Natural killer cell treated with Interleukin-12 subunit alpha and Interleukin-12 subunit beta and Interleukin-15 and Interleukin-18, amount 100 ng/mL, for 72 hours (primary cell): ENCODE measurements at regions not wholly inside any gene's neighbourhood (a gene's known extent, or its start where the extent isn't known, plus 50 kb on each side); places are given as distances from the start of the nearest gene placed in this dataset.
"Not testable (repeated sequence)": the region's sequence is repeated elsewhere in the genome, so short reads cannot be mapped to it uniquely, and the experiment has no call there.

ENCODE experiments used
- ATAC-seq, 2 donors: fragments of 150-1000 bp; cut with Tn5 transposase in 1 of 2; sonication (Bioruptor Pico), chemical (Tn5 transposase) in 1 of 2; 2 replicates each; pipeline ENCODE4 v1.10.0; 2021
- DNase-seq: peaks from one replicate; pipeline ENCODE4 v3.0.0; 2022; ENCODE audit warnings: low spot score
- H3K27ac Mint-ChIP-seq, 2 donors: 1 replicate in 1 of 2; 2 replicates in 1 of 2; pipeline ENCODE4 v1.8.0; 2022; ENCODE audit warnings: mixed read lengths in 2 of 2, mild to moderate bottlenecking in 1 of 2, moderate library complexity in 1 of 2
- H3K27me3 Mint-ChIP-seq, 2 donors: 1 replicate in 1 of 2; 2 replicates in 1 of 2; pipeline ENCODE4 v1.8.0; 2022; ENCODE audit warnings: mixed read lengths in 2 of 2
- H3K36me3 Mint-ChIP-seq: one replicate; pipeline ENCODE4 v1.8.0; 2022; ENCODE audit warnings: mixed read lengths
- H3K4me1 Mint-ChIP-seq, 2 donors: 1 replicate in 1 of 2; 2 replicates in 1 of 2; pipeline ENCODE4 v1.8.0; 2022; ENCODE audit warnings: low read depth in 2 of 2, mixed read lengths in 2 of 2, mild to moderate bottlenecking in 1 of 2
- H3K4me3 Mint-ChIP-seq: one replicate; pipeline ENCODE4 v1.8.0; 2022; ENCODE audit warnings: mixed read lengths
- H3K9me3 Mint-ChIP-seq: 2 replicates; pipeline ENCODE4 v1.8.0; 2022; ENCODE audit warnings: mixed read lengths

- DNase-seq = no peak
- peaks cover 0 to 20% of the 10 kb centered on the region in 2 donors for H3K27me3 Mint-ChIP-seq
- ATAC-seq = peak in 1 of 2 donors; percentile 58
Observed at GRCh38 chrX:111041018-111041462, 55.0 kb upstream of the PAK3 start.

GRCh38 chrX:111040377-111041017 lies 55.5 kb upstream of the PAK3 start:
- no peaks in the 10 kb centered on the region for H3K9me3 Mint-ChIP-seq
- peaks cover 0 to 9% of the 10 kb centered on the region in 2 donors for H3K4me1 Mint-ChIP-seq
- H3K27ac Mint-ChIP-seq = no peak overlapping the region
- DNase-seq (no peak), ATAC-seq (peak in 1 of 2 donors; percentile 18)
- no peak overlapping the region for H3K4me3 Mint-ChIP-seq
- peaks cover 0 to 18% of the 10 kb centered on the region in 2 donors for H3K27me3 Mint-ChIP-seq
- H3K36me3 Mint-ChIP-seq = no peaks in the 10 kb centered on the region

More at GRCh38 chrX:111041018-111041462, 55.0 kb upstream of the PAK3 start:
- H3K4me1 Mint-ChIP-seq = peaks cover 0 to 9% of the 10 kb centered on the region in 2 donors
- no peaks in the 10 kb centered on the region for H3K9me3 Mint-ChIP-seq
- no peak overlapping the region for H3K4me3 Mint-ChIP-seq
- H3K36me3 Mint-ChIP-seq = no peaks in the 10 kb centered on the region
- no peak overlapping the region for H3K27ac Mint-ChIP-seq

- Mint-ChIP-seq H3K36me3 (no peaks in the 10 kb centered on the region), H3K27me3 (peaks cover 0 to 20% of the 10 kb centered on the region in 2 donors), H3K4me3 (no peak overlapping the region), H3K9me3 (no peaks in the 10 kb centered on the region), H3K4me1 (peaks cover 0 to 9% of the 10 kb centered on the region in 2 donors), H3K27ac (no peak overlapping the region)
- ATAC-seq (no peak), DNase-seq (no peak)
Observed at GRCh38 chrX:111039606-111040005, 56.4 kb upstream of the PAK3 start.

GRCh38 chrX:111035991-111036390 lies 60.0 kb upstream of the PAK3 start:
- Mint-ChIP-seq H3K36me3 (no peaks in the 10 kb centered on the region), H3K4me1 (peaks cover 0 to 4% of the 10 kb centered on the region in 2 donors), H3K9me3 (no peaks in the 10 kb centered on the region), H3K4me3 (no peak overlapping the region), H3K27ac (no peak overlapping the region), H3K27me3 (peaks cover 0 to 19% of the 10 kb centered on the region in 2 donors)
- ATAC-seq (no peak), DNase-seq (no peak)

GRCh38 chrX:111035256-111035655 lies 60.7 kb upstream of the PAK3 start:
- no peaks in the 10 kb centered on the region for H3K9me3 Mint-ChIP-seq
- no peak overlapping the region for H3K4me3 Mint-ChIP-seq
- no peaks in the 10 kb centered on the region for H3K4me1 Mint-ChIP-seq
- DNase-seq (no peak), ATAC-seq (no peak)
- no peaks in the 10 kb centered on the region for H3K36me3 Mint-ChIP-seq
- H3K27ac Mint-ChIP-seq = no peak overlapping the region
- H3K27me3 Mint-ChIP-seq = peaks cover 0 to 17% of the 10 kb centered on the region in 2 donors

GRCh38 chrX:111022998-111023397 lies 73.0 kb upstream of the PAK3 start:
- H3K36me3 Mint-ChIP-seq, H3K9me3 Mint-ChIP-seq, H3K4me3 Mint-ChIP-seq, H3K4me1 Mint-ChIP-seq, DNase-seq, H3K27ac Mint-ChIP-seq, ATAC-seq: not testable (repeated sequence)
- peaks cover 10 to 19% of the 10 kb centered on the region in 2 donors for H3K27me3 Mint-ChIP-seq

GRCh38 chrX:111020283-111020682 lies 75.7 kb upstream of the PAK3 start:
- Mint-ChIP-seq H3K27ac (no peak overlapping the region), H3K4me1 (no peaks in the 10 kb centered on the region), H3K4me3 (no peak overlapping the region), H3K9me3 (peaks cover 6% of the 10 kb centered on the region), H3K36me3 (no peaks in the 10 kb centered on the region), H3K27me3 (peaks cover 15 to 29% of the 10 kb centered on the region in 2 donors)
- ATAC-seq = no peak
- DNase-seq = no peak

GRCh38 chrX:111013778-111014455 lies 82.1 kb upstream of the PAK3 start:
- H3K36me3 Mint-ChIP-seq = no peaks in the 10 kb centered on the region
- no peak overlapping the region for H3K4me3 Mint-ChIP-seq
- no peak overlapping the region for H3K27ac Mint-ChIP-seq
- no peak for ATAC-seq
- peaks cover 3% of the 10 kb centered on the region for H3K9me3 Mint-ChIP-seq
- H3K27me3 Mint-ChIP-seq = peaks cover 9 to 31% of the 10 kb centered on the region in 2 donors
- DNase-seq = no peak
- no peaks in the 10 kb centered on the region for H3K4me1 Mint-ChIP-seq

GRCh38 chrX:111010111-111010510 lies 85.9 kb upstream of the PAK3 start:
- H3K9me3 Mint-ChIP-seq = no peaks in the 10 kb centered on the region
- no peak for DNase-seq
- no peaks in the 10 kb centered on the region for H3K36me3 Mint-ChIP-seq
- H3K4me3 Mint-ChIP-seq = no peak overlapping the region
- peaks cover 0 to 21% of the 10 kb centered on the region in 2 donors for H3K27me3 Mint-ChIP-seq
- no peaks in the 10 kb centered on the region for H3K4me1 Mint-ChIP-seq
- H3K27ac Mint-ChIP-seq = no peak overlapping the region
- no peak for ATAC-seq

GRCh38 chrX:111009256-111009655 lies 86.7 kb upstream of the PAK3 start:
- Mint-ChIP-seq H3K9me3 (no peaks in the 10 kb centered on the region), H3K36me3 (no peaks in the 10 kb centered on the region), H3K4me3 (no peak overlapping the region), H3K27ac (no peak overlapping the region), H3K27me3 (peaks cover 0 to 21% of the 10 kb centered on the region in 2 donors), H3K4me1 (no peaks in the 10 kb centered on the region)
- no peak for ATAC-seq
- no peak for DNase-seq

GRCh38 chrX:111008126-111008525 lies 87.9 kb upstream of the PAK3 start:
- Mint-ChIP-seq H3K4me1 (no peaks in the 10 kb centered on the region), H3K27ac (no peak overlapping the region), H3K4me3 (no peak overlapping the region), H3K36me3 (no peaks in the 10 kb centered on the region), H3K27me3 (peaks cover 0 to 20% of the 10 kb centered on the region in 2 donors), H3K9me3 (no peaks in the 10 kb centered on the region)
- DNase-seq (no peak), ATAC-seq (no peak)

GRCh38 chrX:111007238-111007637 lies 88.8 kb upstream of the PAK3 start:
- Mint-ChIP-seq H3K27me3 (peaks cover 0 to 20% of the 10 kb centered on the region in 2 donors), H3K4me1 (no peaks in the 10 kb centered on the region), H3K9me3 (no peaks in the 10 kb centered on the region), H3K36me3 (no peaks in the 10 kb centered on the region), H3K27ac (no peak overlapping the region), H3K4me3 (no peak overlapping the region)
- ATAC-seq (no peak), DNase-seq (no peak)

GRCh38 chrX:111006116-111006515 lies 89.9 kb upstream of the PAK3 start:
- H3K4me1 Mint-ChIP-seq = no peaks in the 10 kb centered on the region
- no peaks in the 10 kb centered on the region for H3K36me3 Mint-ChIP-seq
- no peak overlapping the region for H3K4me3 Mint-ChIP-seq
- peaks cover 0 to 16% of the 10 kb centered on the region in 2 donors for H3K27me3 Mint-ChIP-seq
- no peak for ATAC-seq
- H3K27ac Mint-ChIP-seq = no peak overlapping the region
- no peaks in the 10 kb centered on the region for H3K9me3 Mint-ChIP-seq
- DNase-seq = no peak

GRCh38 chrX:111005166-111005565 lies 90.8 kb upstream of the PAK3 start:
- Mint-ChIP-seq H3K36me3 (no peaks in the 10 kb centered on the region), H3K27me3 (peaks cover 9 to 20% of the 10 kb centered on the region in 2 donors), H3K4me3 (no peak overlapping the region), H3K9me3 (no peaks in the 10 kb centered on the region), H3K27ac (no peak overlapping the region), H3K4me1 (no peaks in the 10 kb centered on the region)
- ATAC-seq (no peak), DNase-seq (no peak)
